T-helper 17 cell (primary cell): ENCODE measurements at regions not wholly inside any gene's neighbourhood (a gene's known extent, or its start where the extent isn't known, plus 50 kb on each side); places are given as distances from the start of the nearest gene placed in this dataset.
A peak's percentile ranks its signal among the peaks of the same experiment; 100 is the strongest.

Source experiments
- ATAC-seq: fragments of 150-1000 bp; cut with Tn5 transposase; 2 replicates; pipeline ENCODE4 v1.10.0; 2021; ENCODE audit warnings: mild to moderate bottlenecking, moderate library complexity
- DNase-seq, 3 donors: peaks; one replicate each; pipeline versions ENCODE4 v3.0.0 to v3.0.0-alpha.2; 2020 to 2021
- H3K9me3 ChIP-seq: one replicate; pipeline ENCODE4 v1.7.0; 2013; ENCODE audit warnings: low read length, mild to moderate bottlenecking; ENCODE audit not compliant: control insufficient read depth, poor library complexity, severe bottlenecking
- H3K27ac Mint-ChIP-seq: one replicate; pipeline ENCODE4 v1.8.0; 2022; ENCODE audit warnings: mild to moderate bottlenecking, moderate library complexity, mixed read lengths
- H3K27me3 Mint-ChIP-seq: one replicate; pipeline ENCODE4 v1.8.0; 2022; ENCODE audit warnings: mixed read lengths
- H3K36me3 Mint-ChIP-seq: one replicate; pipeline ENCODE4 v1.8.0; 2022; ENCODE audit warnings: low read depth, mixed read lengths
- H3K4me1 Mint-ChIP-seq: one replicate; pipeline ENCODE4 v1.8.0; 2022; ENCODE audit warnings: mild to moderate bottlenecking, mixed read lengths
- H3K4me3 Mint-ChIP-seq: one replicate; pipeline ENCODE4 v1.8.0; 2022; ENCODE audit warnings: mild to moderate bottlenecking, moderate library complexity, mixed read lengths

DNA sequence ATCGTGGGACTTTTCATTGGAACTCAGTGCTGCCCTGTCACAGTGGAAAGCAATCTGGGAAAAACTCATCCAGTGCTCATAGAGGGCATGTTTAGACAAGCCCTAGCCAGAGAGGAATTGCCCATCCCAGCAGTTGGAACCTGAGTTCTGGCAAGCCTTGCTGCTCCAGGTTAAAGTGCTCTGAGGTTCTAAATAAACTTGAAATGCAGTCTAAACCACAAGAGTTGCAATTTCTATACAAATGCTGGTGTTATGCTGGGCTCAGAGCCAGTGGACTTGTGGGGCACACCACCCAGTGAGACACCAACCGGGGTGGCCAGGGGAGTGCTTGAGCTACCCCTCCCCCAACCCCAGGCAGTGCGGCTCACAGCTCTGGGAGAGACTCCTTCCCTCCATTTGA lies 142.8 kb upstream of the PPP1R2C start:
- Mint-ChIP-seq H3K4me1 (no peaks in the 10 kb centered on the region), H3K4me3 (no peak overlapping the region), H3K27ac (no peak overlapping the region), H3K36me3 (peaks cover 2% of the 10 kb centered on the region), H3K27me3 (no peaks in the 10 kb centered on the region)
- DNase-seq (no peak), ATAC-seq (no peak)
- no peaks in the 10 kb centered on the region for H3K9me3 ChIP-seq

DNA sequence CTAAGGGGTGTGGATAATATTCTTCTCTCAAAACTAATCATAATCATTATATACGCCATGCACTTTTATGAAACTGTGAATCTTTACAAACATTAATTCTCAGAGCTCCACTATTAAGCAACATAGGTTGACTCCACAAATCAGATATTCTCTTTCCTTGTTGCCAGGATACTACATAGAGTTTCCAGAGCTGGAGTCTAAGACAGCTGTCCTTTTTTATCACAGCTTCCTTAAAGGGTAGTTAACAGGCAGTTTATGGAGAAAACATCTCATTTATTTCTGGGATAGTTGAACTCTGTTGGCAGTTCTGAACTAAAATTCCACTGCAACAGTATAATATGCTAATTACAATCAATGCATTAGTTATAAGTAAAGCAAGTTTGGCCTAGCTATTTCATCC lies 152.1 kb upstream of the PPP1R2C start:
- DNase-seq (no peak), ATAC-seq (no peak)
- Mint-ChIP-seq H3K36me3 (no peaks in the 10 kb centered on the region), H3K4me1 (peaks cover 15% of the 10 kb centered on the region), H3K27ac (no peak overlapping the region), H3K4me3 (no peak overlapping the region), H3K27me3 (no peaks in the 10 kb centered on the region)
- no peaks in the 10 kb centered on the region for H3K9me3 ChIP-seq

DNA sequence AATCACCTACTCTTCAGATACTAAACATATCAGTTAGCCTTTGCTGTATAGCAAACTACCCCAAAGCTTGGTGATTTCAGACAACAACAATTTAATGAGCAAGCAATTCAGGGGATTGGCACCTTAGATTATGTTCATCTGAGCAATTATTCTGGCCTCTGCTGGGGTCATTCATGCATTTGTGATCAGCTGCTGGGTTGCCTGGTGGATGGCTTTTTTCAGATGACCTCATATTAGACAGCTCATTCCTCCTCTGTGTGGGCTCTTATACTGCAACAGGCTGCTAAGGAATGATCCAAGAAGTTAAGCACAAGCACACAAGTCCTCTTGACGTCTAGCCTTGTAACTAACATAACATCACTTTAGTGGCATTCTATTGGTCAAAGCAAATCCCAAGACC lies 153.0 kb upstream of the PPP1R2C start:
- Mint-ChIP-seq H3K4me1 (peaks cover 15% of the 10 kb centered on the region), H3K4me3 (no peak overlapping the region), H3K36me3 (no peaks in the 10 kb centered on the region), H3K27ac (no peak overlapping the region), H3K27me3 (no peaks in the 10 kb centered on the region)
- ATAC-seq (no peak), DNase-seq (no peak)
- H3K9me3 ChIP-seq, result no peaks in the 10 kb centered on the region

DNA sequence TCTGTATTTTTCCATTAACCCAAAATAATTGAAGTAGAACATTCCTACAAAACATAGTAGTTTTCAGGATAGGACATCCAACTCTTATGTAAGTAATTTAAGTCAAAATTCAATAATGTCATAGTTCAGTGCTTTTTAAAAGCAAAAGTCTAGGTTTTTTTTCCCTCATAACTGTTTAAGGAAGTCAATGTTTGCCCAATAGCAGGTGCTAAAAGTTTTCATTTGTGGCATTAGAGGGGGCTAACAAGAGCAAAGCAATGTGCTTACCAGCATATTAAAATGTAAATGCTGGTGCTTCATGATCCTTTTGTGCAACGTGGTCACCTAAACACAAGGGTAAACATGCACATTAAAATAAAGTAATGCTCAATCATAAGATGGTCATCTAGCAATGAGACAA lies 155.2 kb upstream of the PPP1R2C start:
- DNase-seq, result no peak
- H3K9me3 ChIP-seq, result no peaks in the 10 kb centered on the region
- Mint-ChIP-seq H3K4me3 (no peak overlapping the region), H3K36me3 (no peaks in the 10 kb centered on the region), H3K4me1 (peaks cover 15% of the 10 kb centered on the region), H3K27me3 (no peaks in the 10 kb centered on the region), H3K27ac (no peak overlapping the region)
- ATAC-seq, result no peak

DNA sequence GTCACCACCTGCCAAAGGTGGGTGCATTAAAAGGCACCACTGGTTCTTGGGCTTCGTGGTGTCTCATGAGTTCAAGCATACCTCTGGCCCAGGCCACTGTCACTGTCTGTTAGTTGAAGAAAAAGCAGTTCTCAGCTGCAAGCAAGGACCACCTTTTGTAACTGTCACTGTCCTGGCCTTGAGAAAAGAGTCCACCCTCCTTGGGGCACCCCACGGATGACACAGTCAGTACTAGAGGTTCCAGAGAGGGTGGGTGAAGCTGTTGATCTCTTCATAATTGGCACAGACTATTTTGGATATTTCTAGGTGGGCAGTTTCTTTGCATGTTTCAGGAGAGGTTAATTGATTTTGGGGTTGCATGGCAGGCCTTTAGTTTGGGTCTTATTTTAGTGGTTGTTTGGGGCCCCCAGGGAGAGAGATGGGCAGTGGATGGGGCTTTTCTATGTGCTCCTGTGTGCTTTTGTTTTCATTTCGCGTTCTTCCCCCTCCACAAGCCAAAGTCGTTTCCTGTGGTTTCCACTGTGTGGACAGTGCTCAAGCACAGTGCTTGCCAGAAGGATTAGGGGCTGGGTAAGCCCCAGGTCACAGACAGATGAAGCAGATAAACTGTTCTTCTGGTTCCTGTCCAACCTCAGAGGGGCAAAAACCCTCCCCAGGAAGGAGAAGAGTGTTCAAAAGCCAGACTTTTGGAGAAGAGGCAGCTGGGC lies 156.2 kb upstream of the PPP1R2C start:
- H3K36me3 Mint-ChIP-seq, result peaks cover 4% of the 10 kb centered on the region
- H3K27ac Mint-ChIP-seq, result peak overlapping the region; percentile 80
- H3K4me1 Mint-ChIP-seq, result peaks cover 15% of the 10 kb centered on the region
- no peaks in the 10 kb centered on the region for H3K27me3 Mint-ChIP-seq
- peak; percentile 87 for ATAC-seq
- H3K9me3 ChIP-seq, result no peaks in the 10 kb centered on the region
- DNase-seq, result no peak
- peak overlapping the region; percentile 65 for H3K4me3 Mint-ChIP-seq

DNA sequence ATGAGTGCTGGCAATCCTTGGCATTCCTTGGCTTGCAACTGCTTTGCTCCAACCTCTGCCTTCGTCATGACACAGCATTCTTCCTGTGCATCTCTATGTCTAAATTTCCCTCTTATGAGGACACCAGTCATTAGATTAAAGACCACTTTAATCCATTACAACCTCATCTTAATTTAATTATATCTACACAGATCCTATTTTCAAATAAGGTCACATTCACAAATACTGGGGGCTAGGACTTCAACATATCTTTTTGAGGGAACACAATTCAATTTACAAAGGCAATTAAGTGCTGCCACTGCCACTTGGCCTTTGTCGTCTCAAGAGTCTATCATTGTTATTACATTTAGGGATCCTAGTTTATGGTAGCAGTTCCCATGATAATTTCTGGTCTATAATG lies 163.7 kb upstream of the PPP1R2C start:
- Mint-ChIP-seq H3K27me3 (no peaks in the 10 kb centered on the region), H3K27ac (peak overlapping the region; percentile 92), H3K4me1 (peaks cover 20% of the 10 kb centered on the region), H3K4me3 (no peak overlapping the region), H3K36me3 (peaks cover 4% of the 10 kb centered on the region)
- ATAC-seq, result no peak
- DNase-seq, result no peak
- no peaks in the 10 kb centered on the region for H3K9me3 ChIP-seq

DNA sequence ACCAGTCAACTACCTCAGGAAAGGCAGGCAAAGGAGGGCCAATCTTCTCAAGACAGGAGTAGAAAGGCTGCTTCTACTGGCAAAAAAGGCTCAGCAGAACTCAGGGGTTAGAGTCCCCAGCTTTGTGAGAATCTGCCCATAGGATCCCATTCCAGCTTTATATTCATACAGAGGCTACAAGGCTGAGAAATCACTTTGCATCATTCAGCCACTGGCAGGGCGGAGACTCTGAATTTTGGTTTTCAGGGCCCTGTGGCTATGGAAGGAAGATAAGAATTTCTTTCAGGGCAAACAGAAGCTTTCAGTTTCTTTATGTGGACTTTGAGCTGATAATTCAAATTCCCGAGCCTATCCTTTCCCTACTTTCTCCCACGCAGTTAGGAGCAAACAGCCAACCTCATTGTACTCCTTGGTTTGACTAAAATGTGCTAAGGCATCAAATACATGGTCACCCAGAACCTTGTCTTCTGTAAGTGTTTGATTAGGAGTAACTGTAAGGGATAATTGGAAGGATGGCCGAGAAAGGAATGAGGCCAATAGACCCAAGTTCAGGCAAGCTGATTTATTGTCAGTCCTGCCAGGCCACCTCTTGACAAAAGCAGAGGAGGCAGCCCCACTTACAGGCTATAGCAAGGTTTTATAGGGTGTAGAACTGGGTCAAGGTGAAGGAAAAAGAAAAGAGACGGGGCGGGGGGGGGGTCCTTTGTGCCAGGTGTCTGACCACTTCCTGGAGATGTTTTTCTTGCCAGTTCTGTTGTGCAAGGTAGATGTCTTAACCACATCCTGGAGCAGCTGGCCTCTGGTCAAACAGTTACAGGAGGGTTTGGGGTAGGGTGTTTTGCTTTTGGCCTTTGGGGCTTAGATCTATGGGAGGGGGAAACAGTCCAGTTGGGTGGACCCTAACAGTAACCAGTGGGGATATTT lies 165.3 kb upstream of the PPP1R2C start:
- peak overlapping the region; percentile 92 for H3K27ac Mint-ChIP-seq
- no peaks in the 10 kb centered on the region for H3K9me3 ChIP-seq
- peak in 1 of 3 donors; percentile 17 for DNase-seq
- peak overlapping the region; percentile 67 for H3K4me3 Mint-ChIP-seq
- H3K27me3 Mint-ChIP-seq, result no peaks in the 10 kb centered on the region
- peak; percentile 58 for ATAC-seq
- peaks cover 32% of the 10 kb centered on the region for H3K4me1 Mint-ChIP-seq
- H3K36me3 Mint-ChIP-seq, result peaks cover 3% of the 10 kb centered on the region

DNA sequence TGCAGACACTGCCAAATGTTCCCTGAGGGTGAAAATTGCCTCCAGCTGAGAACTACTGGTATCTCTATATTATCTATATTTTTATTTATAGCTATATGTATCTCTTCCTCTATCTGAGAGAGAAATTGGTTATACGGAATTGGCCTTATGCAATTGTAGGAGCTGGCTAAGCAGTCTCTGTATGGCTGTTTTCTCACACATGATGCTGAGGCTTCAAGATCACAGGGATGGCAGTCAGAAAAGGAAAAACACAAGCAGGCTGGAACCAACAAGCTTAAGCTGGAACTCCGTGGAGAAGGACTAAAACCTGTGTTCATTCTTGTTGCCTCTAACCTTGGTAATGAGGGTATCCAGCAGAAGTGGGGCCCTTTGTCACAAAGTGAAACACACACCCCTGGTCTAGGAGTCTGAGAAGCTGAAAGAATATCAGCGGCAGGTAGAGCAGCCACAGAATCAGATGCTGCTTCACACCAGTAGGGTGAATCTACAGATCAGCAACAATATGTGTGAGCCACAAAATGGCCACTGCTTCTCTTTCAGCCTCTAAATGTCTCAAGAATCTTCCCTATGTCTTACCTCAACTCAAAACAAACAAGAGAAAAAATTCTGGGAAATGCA lies 166.5 kb upstream of the PPP1R2C start:
- H3K4me3 Mint-ChIP-seq, result no peak overlapping the region
- H3K27me3 Mint-ChIP-seq, result no peaks in the 10 kb centered on the region
- DNase-seq (no peak), ATAC-seq (peak; percentile 67)
- no peaks in the 10 kb centered on the region for H3K9me3 ChIP-seq
- peaks cover 3% of the 10 kb centered on the region for H3K36me3 Mint-ChIP-seq
- H3K27ac Mint-ChIP-seq, result peak overlapping the region; percentile 92
- peaks cover 40% of the 10 kb centered on the region for H3K4me1 Mint-ChIP-seq

DNA sequence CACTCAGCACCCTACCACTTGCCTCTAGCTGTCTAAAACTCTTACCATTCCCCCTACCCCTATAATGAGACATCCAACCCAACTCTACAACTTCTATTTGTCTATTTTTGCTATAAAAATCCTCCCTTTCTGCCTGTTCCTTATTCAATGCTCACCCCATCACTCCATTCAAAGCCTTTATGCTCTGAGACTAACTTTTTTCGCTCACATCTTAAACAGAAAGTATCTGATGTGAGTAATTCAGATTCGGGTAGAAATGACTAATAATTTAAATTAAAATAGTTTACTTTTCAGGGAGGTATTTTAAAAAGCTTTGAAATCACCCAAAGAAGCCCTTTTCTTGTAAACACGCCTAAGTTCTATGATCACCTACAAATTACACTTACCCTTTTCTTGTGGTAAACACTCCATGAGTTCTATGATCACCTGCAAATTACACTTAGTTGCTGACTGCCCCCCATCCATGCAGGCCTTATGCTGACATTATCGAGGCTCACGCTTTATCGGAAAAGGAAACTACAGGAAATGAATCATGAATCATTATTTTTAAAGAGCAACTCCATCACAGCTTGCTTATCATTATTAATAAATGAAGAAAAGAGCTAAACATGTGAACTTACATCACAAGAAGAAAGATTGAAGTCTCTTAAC lies 168.7 kb upstream of the PPP1R2C start:
- H3K4me1 Mint-ChIP-seq, result peaks cover 36% of the 10 kb centered on the region
- no peaks in the 10 kb centered on the region for H3K27me3 Mint-ChIP-seq
- H3K27ac Mint-ChIP-seq, result peak overlapping the region; percentile 92
- H3K36me3 Mint-ChIP-seq, result peaks cover 3% of the 10 kb centered on the region
- no peaks in the 10 kb centered on the region for H3K9me3 ChIP-seq
- peak overlapping the region; percentile 67 for H3K4me3 Mint-ChIP-seq
- no peak for DNase-seq
- no peak for ATAC-seq

DNA sequence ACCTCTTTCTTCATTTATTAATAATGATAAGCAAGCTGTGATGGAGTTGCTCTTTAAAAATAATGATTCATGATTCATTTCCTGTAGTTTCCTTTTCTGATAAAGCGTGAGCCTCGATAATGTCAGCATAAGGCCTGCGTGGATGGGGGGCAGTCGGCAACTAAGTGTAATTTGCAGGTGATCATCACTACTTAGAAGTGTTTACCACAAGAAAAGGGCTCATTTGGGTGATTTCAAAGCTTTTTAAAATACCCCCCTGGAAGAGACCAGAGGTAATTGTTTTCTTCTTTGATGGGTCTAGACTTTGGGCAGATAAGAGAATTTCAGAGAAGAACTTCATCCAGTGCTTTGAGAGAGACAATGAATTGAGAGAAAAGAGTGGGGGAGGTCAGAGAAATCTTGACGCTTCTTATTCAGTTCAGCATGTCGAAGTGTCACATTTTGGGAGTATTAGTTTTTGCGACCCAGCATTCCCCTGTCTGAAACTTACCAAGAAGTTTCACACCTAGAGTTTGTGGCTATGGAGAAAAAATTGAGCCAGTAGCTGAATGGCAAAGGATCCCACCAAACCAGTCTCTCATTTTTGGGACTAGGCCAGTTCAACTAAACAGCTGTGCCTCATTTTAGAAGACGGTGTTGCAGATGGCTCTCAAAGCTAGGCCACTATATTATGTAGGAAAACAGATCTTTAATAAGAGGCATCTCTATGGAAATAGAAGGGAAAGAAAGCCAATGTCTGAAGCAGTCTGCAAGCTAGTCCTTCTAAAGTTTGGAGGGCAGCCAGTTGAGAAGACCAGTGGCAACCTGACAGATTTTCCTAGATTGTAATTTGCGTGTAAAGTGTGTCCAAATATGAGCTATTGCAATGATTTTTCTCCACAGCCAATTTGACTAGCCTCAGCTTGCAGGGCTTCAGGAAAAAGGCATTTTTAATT lies 171.0 kb upstream of the PPP1R2C start:
- H3K9me3 ChIP-seq, result no peaks in the 10 kb centered on the region
- Mint-ChIP-seq H3K4me1 (peaks cover 32% of the 10 kb centered on the region), H3K4me3 (peak overlapping the region; percentile 61), H3K27me3 (no peaks in the 10 kb centered on the region), H3K36me3 (peaks cover 3% of the 10 kb centered on the region), H3K27ac (peak overlapping the region; percentile 92)
- DNase-seq (peak in 1 of 3 donors; percentile 11), ATAC-seq (peak; percentile 47)

DNA sequence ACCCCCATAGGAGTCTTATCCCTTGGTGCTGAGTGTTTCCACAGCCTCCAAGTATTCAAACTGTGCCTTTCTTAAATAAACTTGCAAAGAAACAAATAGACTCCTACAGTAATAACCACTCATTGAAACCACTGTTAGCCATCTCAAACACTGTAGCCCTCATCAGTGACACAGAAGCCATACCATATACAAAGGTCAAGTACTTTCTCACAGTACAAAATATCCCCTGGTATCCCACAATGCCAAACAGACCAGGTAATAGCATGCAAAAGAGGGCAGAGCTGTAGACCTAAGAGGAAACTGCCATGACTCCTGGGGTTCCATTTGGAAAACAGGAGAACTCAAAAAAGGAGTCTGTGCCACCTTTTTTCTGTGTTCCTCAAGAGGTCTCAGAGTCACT lies 173.8 kb upstream of the PPP1R2C start:
- Mint-ChIP-seq H3K4me1 (peaks cover 27% of the 10 kb centered on the region), H3K27me3 (no peaks in the 10 kb centered on the region), H3K27ac (peak overlapping the region; percentile 8), H3K36me3 (peaks cover 3% of the 10 kb centered on the region), H3K4me3 (no peak overlapping the region)
- no peaks in the 10 kb centered on the region for H3K9me3 ChIP-seq
- ATAC-seq, result no peak
- DNase-seq, result no peak

DNA sequence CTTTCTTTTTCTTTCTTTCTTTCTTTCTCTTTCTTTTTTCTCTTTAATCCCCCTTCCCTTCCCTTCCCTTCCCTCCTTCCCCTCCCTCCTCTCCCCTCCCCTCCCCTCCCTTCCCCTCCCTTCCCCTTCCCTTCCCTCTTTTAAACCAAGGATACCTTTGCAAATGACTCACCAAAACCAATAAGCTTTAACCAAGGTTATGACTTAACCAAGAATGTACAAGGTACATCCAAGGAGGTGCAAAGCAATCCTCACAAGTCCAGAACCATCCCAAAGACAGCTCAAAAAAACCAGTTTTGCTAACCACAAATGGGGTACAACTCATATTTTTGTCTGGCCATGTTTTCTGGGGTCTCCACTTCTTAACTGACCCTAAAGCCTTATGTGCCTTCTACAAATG lies 174.7 kb upstream of the PPP1R2C start:
- Mint-ChIP-seq H3K27ac (no peak overlapping the region), H3K4me3 (no peak overlapping the region), H3K36me3 (peaks cover 3% of the 10 kb centered on the region), H3K27me3 (no peaks in the 10 kb centered on the region), H3K4me1 (peaks cover 20% of the 10 kb centered on the region)
- no peak for DNase-seq
- ATAC-seq, result no peak
- H3K9me3 ChIP-seq, result no peaks in the 10 kb centered on the region
